KOPT-K1 (cell line): ENCODE measurements at regions not wholly inside any gene's neighbourhood (a gene's known extent, or its start where the extent isn't known, plus 50 kb on each side); places are given as distances from the start of the nearest gene placed in this dataset.
"Not testable (repeated sequence)": the region's sequence is repeated elsewhere in the genome, so short reads cannot be mapped to it uniquely, and the experiment has no call there.

ENCODE experiments used
- H3K27ac ChIP-seq: fragments of 200-600 bp; sonication (generic); 2 replicates; pipeline ENCODE4 v1.5.1; 2016; ENCODE audit warnings: antibody characterized with exemption, mild to moderate bottlenecking, low read depth, low read length; ENCODE audit not compliant: poor library complexity, severe bottlenecking
- H3K36me3 ChIP-seq: fragments of 200-600 bp; sonication (generic); 2 replicates; pipeline ENCODE4 v1.5.1; 2017; ENCODE audit warnings: antibody characterized with exemption, mild to moderate bottlenecking, low read length, moderate library complexity; ENCODE audit not compliant: insufficient read depth
- H3K9me3 ChIP-seq: fragments of 200-600 bp; sonication (generic); 2 replicates; pipeline ENCODE4 v1.5.1; 2017; ENCODE audit warnings: antibody characterized with exemption, low read length, mild to moderate bottlenecking; ENCODE audit not compliant: insufficient read depth, poor library complexity, severe bottlenecking

GRCh38 chr2:242058116-242058680 is 188.7 kb downstream of the RTP5 start:
- Histone ChIP-seq H3K27ac (no peak overlapping the region), H3K36me3 (no peaks in the 10 kb centered on the region), H3K9me3 (peaks cover 21% of the 10 kb centered on the region)

- no peak overlapping the region for H3K27ac ChIP-seq
- no peaks in the 10 kb centered on the region for H3K36me3 ChIP-seq
- H3K9me3 ChIP-seq: peaks cover 21% of the 10 kb centered on the region
These were observed 190.0 kb downstream of the RTP5 start for GRCh38 chr2:242059566-242059965.

- Histone ChIP-seq H3K9me3 (peaks cover 21% of the 10 kb centered on the region), H3K27ac (no peak overlapping the region), H3K36me3 (no peaks in the 10 kb centered on the region)
These were observed 190.8 kb downstream of the RTP5 start for GRCh38 chr2:242060212-242060835.

- H3K36me3 ChIP-seq, H3K27ac ChIP-seq: not testable (repeated sequence)
- H3K9me3 ChIP-seq: peaks cover 21% of the 10 kb centered on the region
These were observed 192.4 kb downstream of the RTP5 start for GRCh38 chr2:242061930-242062329.

- Histone ChIP-seq H3K9me3 (peaks cover 21% of the 10 kb centered on the region), H3K36me3 (no peaks in the 10 kb centered on the region), H3K27ac (no peak overlapping the region)
These were observed 193.9 kb downstream of the RTP5 start for GRCh38 chr2:242063436-242063835.

GRCh38 chr2:242063850-242064249 is 194.3 kb downstream of the RTP5 start:
- Histone ChIP-seq H3K27ac (no peak overlapping the region), H3K9me3 (peaks cover 21% of the 10 kb centered on the region), H3K36me3 (no peaks in the 10 kb centered on the region)

GRCh38 chr2:242064364-242065250 is 195.1 kb downstream of the RTP5 start:
- peaks cover 14% of the 10 kb centered on the region for H3K9me3 ChIP-seq
- H3K36me3 ChIP-seq: no peaks in the 10 kb centered on the region
- no peak overlapping the region for H3K27ac ChIP-seq

- H3K36me3 ChIP-seq: no peaks in the 10 kb centered on the region
- peaks cover 8% of the 10 kb centered on the region for H3K9me3 ChIP-seq
These were observed 195.9 kb downstream of the RTP5 start for GRCh38 chr2:242065426-242065825.

GRCh38 chr2:242069018-242069417 is 199.5 kb downstream of the RTP5 start:
- Histone ChIP-seq H3K9me3 (no peaks in the 10 kb centered on the region), H3K36me3 (no peaks in the 10 kb centered on the region), H3K27ac (no peak overlapping the region)

More at GRCh38 chr2:242065426-242065825, 195.9 kb downstream of the RTP5 start:
- H3K27ac ChIP-seq: no peak overlapping the region

GRCh38 chr2:242069938-242070395 is 200.4 kb downstream of the RTP5 start:
- not testable (repeated sequence) for H3K36me3 ChIP-seq, H3K27ac ChIP-seq, H3K9me3 ChIP-seq

GRCh38 chr2:242070726-242071125 is 201.2 kb downstream of the RTP5 start:
- not testable (repeated sequence) for H3K27ac ChIP-seq, H3K36me3 ChIP-seq

GRCh38 chr2:242071377-242071776 is 201.8 kb downstream of the RTP5 start:
- H3K36me3 ChIP-seq, H3K27ac ChIP-seq, H3K9me3 ChIP-seq: not testable (repeated sequence)

More at GRCh38 chr2:242070726-242071125, 201.2 kb downstream of the RTP5 start:
- H3K9me3 ChIP-seq: not testable (repeated sequence)

- not testable (repeated sequence) for H3K36me3 ChIP-seq, H3K9me3 ChIP-seq, H3K27ac ChIP-seq
These were observed 202.4 kb downstream of the RTP5 start for GRCh38 chr2:242071936-242072335.

- Histone ChIP-seq H3K9me3 (no peaks in the 10 kb centered on the region), H3K36me3 (no peaks in the 10 kb centered on the region), H3K27ac (no peak overlapping the region)
These were observed 205.6 kb downstream of the RTP5 start for GRCh38 chr2:242075168-242075567.

GRCh38 chr2:242075696-242076095 is 206.2 kb downstream of the RTP5 start:
- Histone ChIP-seq H3K9me3 (no peaks in the 10 kb centered on the region), H3K36me3 (no peaks in the 10 kb centered on the region), H3K27ac (no peak overlapping the region)
